ENCODE measurements at regions not wholly inside any gene's neighbourhood (a gene's known extent, or its start where the extent isn't known, plus 50 kb on each side); places are given as distances from the start of the nearest gene placed in this dataset.
"Not testable (repeated sequence)": the region's sequence is repeated elsewhere in the genome, so short reads cannot be mapped to it uniquely, and the experiment has no call there.

- Histone ChIP-seq H3K27ac (no peak overlapping the region), H3K4me1 (no peaks in the 10 kb centered on the region), H3K27me3 (peaks cover 0 to 6% of the 10 kb centered on the region in 2 donors), H3K36me3 (no peaks in the 10 kb centered on the region), H3K4me3 (no peak overlapping the region), H3K9me3 (no peaks in the 10 kb centered on the region)
- intact Hi-C loops (cut with DNase I; ENCODE audit: low total_unique reads), result loop anchor here (5.0 kb wide), 1 partner anchor 183 kb away; no protein-coding TSS in a partner anchor
- TF ChIP-seq POLR2A (IDR thresholded peaks at IDR 0.05), result no peak
- TF ChIP-seq POLR2AphosphoS5 (IDR thresholded peaks at IDR 0.05), result no peak
- no peak for TF ChIP-seq CTCF (IDR thresholded peaks at IDR 0.05)
- no peak for DNase-seq (ENCODE audit: low spot score in 2 of 2)
Measured at GRCh38 chr15:79640206-79640605, 208.1 kb downstream of the MINAR1 start.

GRCh38 chr15:79641841-79642240 is 209.7 kb downstream of the MINAR1 start:
- no peaks in the 10 kb centered on the region for H3K4me1 ChIP-seq
- intact Hi-C loops (cut with DNase I; ENCODE audit: low total_unique reads), result loop anchor here (5.0 kb wide), 1 partner anchor 185 kb away; no protein-coding TSS in a partner anchor
- peaks cover 0 to 9% of the 10 kb centered on the region in 2 donors for H3K9me3 ChIP-seq
- no peak for TF ChIP-seq POLR2AphosphoS5 (IDR thresholded peaks at IDR 0.05)
- TF ChIP-seq POLR2A (IDR thresholded peaks at IDR 0.05), result no peak
- TF ChIP-seq CTCF (IDR thresholded peaks at IDR 0.05), result no peak
- no peak overlapping the region for H3K27ac ChIP-seq
- H3K4me3 ChIP-seq, result no peak overlapping the region
- no peak for DNase-seq (ENCODE audit: low spot score in 2 of 2)
- peaks cover 0 to 6% of the 10 kb centered on the region in 2 donors for H3K27me3 ChIP-seq
- no peaks in the 10 kb centered on the region for H3K36me3 ChIP-seq

GRCh38 chr15:79643393-79643792 is 211.3 kb downstream of the MINAR1 start:
- H3K9me3 ChIP-seq, result peaks cover 0 to 11% of the 10 kb centered on the region in 2 donors
- no peaks in the 10 kb centered on the region for H3K4me1 ChIP-seq
- no peak overlapping the region for H3K27ac ChIP-seq
- H3K36me3 ChIP-seq, result no peaks in the 10 kb centered on the region
- H3K27me3 ChIP-seq, result no peaks in the 10 kb centered on the region
- TF ChIP-seq POLR2AphosphoS5 (IDR thresholded peaks at IDR 0.05) (no peak), CTCF (IDR thresholded peaks at IDR 0.05) (no peak)
- intact Hi-C loops (cut with DNase I; ENCODE audit: low total_unique reads), result loop anchor here (5.0 kb wide), 1 partner anchor 186 kb away; no protein-coding TSS in a partner anchor
- DNase-seq (ENCODE audit: low spot score in 2 of 2), result no peak
- H3K4me3 ChIP-seq, result no peak overlapping the region

GRCh38 chr15:79644091-79644490 is 212.0 kb downstream of the MINAR1 start:
- intact Hi-C loops (cut with DNase I; ENCODE audit: low total_unique reads), result loop anchor here (5.0 kb wide), 1 partner anchor 187 kb away; no protein-coding TSS in a partner anchor
- H3K27ac ChIP-seq, result no peak overlapping the region
- no peaks in the 10 kb centered on the region for H3K4me1 ChIP-seq
- no peaks in the 10 kb centered on the region for H3K27me3 ChIP-seq
- no peak overlapping the region for H3K4me3 ChIP-seq
- H3K9me3 ChIP-seq, result peaks cover 0 to 11% of the 10 kb centered on the region in 2 donors
- no peak for DNase-seq (ENCODE audit: low spot score in 2 of 2)
- TF ChIP-seq CTCF (IDR thresholded peaks at IDR 0.05) (no peak), POLR2AphosphoS5 (IDR thresholded peaks at IDR 0.05) (no peak), POLR2A (IDR thresholded peaks at IDR 0.05) (no peak)
- no peaks in the 10 kb centered on the region for H3K36me3 ChIP-seq

GRCh38 chr15:79652972-79653371 is 220.8 kb downstream of the MINAR1 start:
- intact Hi-C loops (cut with DNase I; ENCODE audit: low total_unique reads); H3K4me1 ChIP-seq; H3K4me3 ChIP-seq; DNase-seq (ENCODE audit: low spot score in 2 of 2); H3K36me3 ChIP-seq; H3K27me3 ChIP-seq; H3K27ac ChIP-seq; H3K9me3 ChIP-seq: not testable (repeated sequence)

GRCh38 chr15:79653533-79653932 is 221.4 kb downstream of the MINAR1 start:
- H3K36me3 ChIP-seq, result no peaks in the 10 kb centered on the region
- H3K27ac ChIP-seq, result no peak overlapping the region
- H3K27me3 ChIP-seq, result no peaks in the 10 kb centered on the region
- intact Hi-C loops (cut with DNase I; ENCODE audit: low total_unique reads), result no loop called here
- no peak overlapping the region for H3K4me3 ChIP-seq
- H3K4me1 ChIP-seq, result no peaks in the 10 kb centered on the region
- TF ChIP-seq POLR2AphosphoS5 (IDR thresholded peaks at IDR 0.05) (no peak), POLR2A (IDR thresholded peaks at IDR 0.05) (no peak)
- DNase-seq (ENCODE audit: low spot score in 2 of 2), result no peak
- H3K9me3 ChIP-seq, result no peaks in the 10 kb centered on the region
